Fibroblast of lung (primary cell): ENCODE measurements at regions not wholly inside any gene's neighbourhood (a gene's known extent, or its start where the extent isn't known, plus 50 kb on each side); places are given as distances from the start of the nearest gene placed in this dataset.

Experiments
- DNase-seq, 2 donors: peaks; one replicate each; pipeline versions ENCODE4 v3.0.0 to v3.0.0-alpha.2; 2010; ENCODE audit warnings: low read depth in 2 of 2
- H2AFZ ChIP-seq: 2 replicates; pipeline ENCODE4 v1.5.1; 2012; ENCODE audit warnings: low read length, control low read depth, inconsistent platforms
- H3K27ac ChIP-seq: 2 replicates; pipeline ENCODE4 v1.5.1; 2011; ENCODE audit warnings: low read length, control low read depth; ENCODE audit not compliant: insufficient read depth
- H3K27me3 ChIP-seq: 2 replicates; pipeline ENCODE4 v1.5.1; 2011; ENCODE audit warnings: mild to moderate bottlenecking, low read length; ENCODE audit not compliant: control insufficient read depth, insufficient read depth
- H3K36me3 ChIP-seq: 2 replicates; pipeline ENCODE4 v1.5.1; 2011; ENCODE audit warnings: low read length; ENCODE audit not compliant: control insufficient read depth, insufficient read depth
- H3K4me1 ChIP-seq: 2 replicates; pipeline ENCODE4 v1.5.1; 2011; ENCODE audit warnings: low read length; ENCODE audit not compliant: control insufficient read depth, insufficient read depth; ENCODE audit errors: extremely low read depth
- H3K4me2 ChIP-seq: 2 replicates; pipeline ENCODE4 v1.5.1; 2011; ENCODE audit warnings: low read length, control low read depth; ENCODE audit not compliant: insufficient read depth; ENCODE audit errors: extremely low read depth
- H3K4me3 ChIP-seq, 4 experiments: fragments of 200-600 bp in 1 of 4; sonication (generic) in 1 of 4; replicated peaks in 1 of 4; 2 replicates each; pipeline ENCODE4 v1.5.1; 2011 to 2016; ENCODE audit warnings: low read length in 4 of 4, low read depth in 3 of 4, mild to moderate bottlenecking in 3 of 4, control low read depth in 2 of 4, inconsistent platforms in 1 of 4, mixed read lengths in 1 of 4; ENCODE audit not compliant: insufficient read depth in 1 of 4; ENCODE audit errors: control extremely low read depth in 1 of 4
- H3K79me2 ChIP-seq: 2 replicates; pipeline ENCODE4 v1.5.1; 2012; ENCODE audit warnings: mild to moderate bottlenecking, low read length, inconsistent platforms; ENCODE audit not compliant: control insufficient read depth, insufficient read depth
- H3K9ac ChIP-seq: 2 replicates; pipeline ENCODE4 v1.5.1; 2011; ENCODE audit warnings: mild to moderate bottlenecking, low read length, control low read depth; ENCODE audit not compliant: insufficient read depth
- H3K9me3 ChIP-seq: 2 replicates; pipeline ENCODE4 v1.5.1; 2012; ENCODE audit warnings: low read depth, low read length; ENCODE audit not compliant: control insufficient read depth, insufficient read depth
- H4K20me1 ChIP-seq: 2 replicates; pipeline ENCODE4 v1.5.1; 2011; ENCODE audit warnings: low read length; ENCODE audit not compliant: control insufficient read depth, insufficient read depth; ENCODE audit errors: extremely low read depth
- CTCF ChIP-seq, 2 donors: IDR thresholded peaks in 1 of 2; conservative IDR thresholded peaks in 1 of 2; 1 replicate in 1 of 2; 2 replicates in 1 of 2; pipeline ENCODE4 v1.5.1; 2011 to 2012; ENCODE audit warnings: low read length in 2 of 2, control low read depth in 1 of 2, inconsistent platforms in 1 of 2, low read depth in 1 of 2, mild to moderate bottlenecking in 1 of 2
- EZH2 ChIP-seq: IDR thresholded peaks from 2 replicates; pipeline ENCODE4 v1.5.1; 2012; ENCODE audit warnings: low read length, control low read depth, mild to moderate bottlenecking; ENCODE audit errors: missing control alignments

GRCh38 chr7:53087274-53087673 lies 51.8 kb downstream of the POM121L12 start:
- no peaks in the 10 kb centered on the region for H3K79me2 ChIP-seq
- no peak overlapping the region for H3K4me2 ChIP-seq
- no peak overlapping the region for H2AFZ ChIP-seq
- no peaks in the 10 kb centered on the region for H3K9me3 ChIP-seq
- no peaks in the 10 kb centered on the region for H3K4me1 ChIP-seq
- TF ChIP-seq CTCF (conservative IDR thresholded peaks at IDR 0.05 in 1 of 2, IDR thresholded peaks at IDR 0.05 in 1 of 2; ENCODE audit: low read depth in 1 of 2, low read length in 2 of 2) (no peak), EZH2 (no peak)
- no peak overlapping the region for H3K9ac ChIP-seq
- H3K27me3 ChIP-seq: no peaks in the 10 kb centered on the region
- no peaks in the 10 kb centered on the region for H4K20me1 ChIP-seq
- no peak overlapping the region for H3K4me3 ChIP-seq
- no peak for DNase-seq
- H3K36me3 ChIP-seq: no peaks in the 10 kb centered on the region
- no peak overlapping the region for H3K27ac ChIP-seq

- no peak for TF ChIP-seq CTCF (conservative IDR thresholded peaks at IDR 0.05 in 1 of 2, IDR thresholded peaks at IDR 0.05 in 1 of 2; ENCODE audit: low read depth in 1 of 2, low read length in 2 of 2)
- no peak for TF ChIP-seq EZH2
- no peak overlapping the region for H3K27ac ChIP-seq
- no peak overlapping the region for H3K4me3 ChIP-seq
- H3K9me3 ChIP-seq: no peaks in the 10 kb centered on the region
- no peak overlapping the region for H3K4me2 ChIP-seq
- no peaks in the 10 kb centered on the region for H3K27me3 ChIP-seq
- no peaks in the 10 kb centered on the region for H3K4me1 ChIP-seq
- no peaks in the 10 kb centered on the region for H3K36me3 ChIP-seq
- H3K79me2 ChIP-seq: no peaks in the 10 kb centered on the region
- no peak for DNase-seq
- H3K9ac ChIP-seq: no peak overlapping the region
- H4K20me1 ChIP-seq: no peaks in the 10 kb centered on the region
- H2AFZ ChIP-seq: no peak overlapping the region
These were observed 58.8 kb downstream of the POM121L12 start for GRCh38 chr7:53094191-53094590.

- Histone ChIP-seq H3K36me3 (no peaks in the 10 kb centered on the region), H3K4me2 (no peak overlapping the region), H3K27me3 (no peaks in the 10 kb centered on the region), H3K27ac (no peak overlapping the region), H3K9me3 (no peaks in the 10 kb centered on the region), H2AFZ (no peak overlapping the region), H3K4me1 (no peaks in the 10 kb centered on the region), H4K20me1 (no peaks in the 10 kb centered on the region), H3K9ac (no peak overlapping the region), H3K4me3 (no peak overlapping the region), H3K79me2 (no peaks in the 10 kb centered on the region)
- no peak for DNase-seq
- TF ChIP-seq CTCF (conservative IDR thresholded peaks at IDR 0.05 in 1 of 2, IDR thresholded peaks at IDR 0.05 in 1 of 2; ENCODE audit: low read depth in 1 of 2, low read length in 2 of 2): no peak
- TF ChIP-seq EZH2: no peak
These were observed 59.4 kb downstream of the POM121L12 start for GRCh38 chr7:53094827-53095226.
